ENCODE measurements at regions not wholly inside any gene's neighbourhood (a gene's known extent, or its start where the extent isn't known, plus 50 kb on each side); places are given as distances from the start of the nearest gene placed in this dataset.
A peak's percentile ranks its signal among the peaks of the same experiment; 100 is the strongest.

- no peak overlapping the region for H3K27ac ChIP-seq (ENCODE audit: low read depth, low read length)
- Mint-ChIP-seq H3K36me3 (no peaks in the 10 kb centered on the region), H3K4me3 (no peak overlapping the region), H3K27ac (no peak overlapping the region), H3K27me3 (peaks cover 9 to 18% of the 10 kb centered on the region in 2 donors), H3K9me3 (peaks cover 0 to 6% (median 2%) of the 10 kb centered on the region in 5 donors), H3K4me1 (no peaks in the 10 kb centered on the region)
- no peaks in the 10 kb centered on the region for H3K9me3 ChIP-seq (ENCODE audit: low read length)
- H3K4me1 ChIP-seq (ENCODE audit: insufficient read depth, low read length) = no peaks in the 10 kb centered on the region
- ChIA-PET POLR2A (no interaction called here), CTCF (no interaction called here)
- no peak overlapping the region for H3K4me3 ChIP-seq (ENCODE audit: low read length)
- DNase-seq = no peak
- no peaks in the 10 kb centered on the region for H3K27me3 ChIP-seq (ENCODE audit: insufficient read depth, low read length, poor library complexity, severe bottlenecking)
- H3K36me3 ChIP-seq (ENCODE audit: insufficient read depth, low read length) = no peaks in the 10 kb centered on the region
Measured at GRCh38 chr9:79384501-79384900, 187.3 kb upstream of the TLE4 start.

- no peaks in the 10 kb centered on the region for H3K4me1 ChIP-seq (ENCODE audit: insufficient read depth, low read length)
- H3K27me3 ChIP-seq (ENCODE audit: insufficient read depth, low read length, poor library complexity, severe bottlenecking) = no peaks in the 10 kb centered on the region
- H3K36me3 ChIP-seq (ENCODE audit: insufficient read depth, low read length) = no peaks in the 10 kb centered on the region
- Mint-ChIP-seq H3K27me3 (peaks cover 11 to 34% of the 10 kb centered on the region in 2 donors), H3K4me1 (no peaks in the 10 kb centered on the region), H3K9me3 (peaks cover 0 to 5% (median 0%) of the 10 kb centered on the region in 5 donors), H3K27ac (no peak overlapping the region), H3K36me3 (no peaks in the 10 kb centered on the region), H3K4me3 (no peak overlapping the region)
- ChIA-PET CTCF (interaction anchor here (0.8 kb wide), 1 partner anchor 12 kb away, joined by 4 read pairs; no protein-coding TSS in a partner anchor), POLR2A (no interaction called here)
- no peak overlapping the region for H3K4me3 ChIP-seq (ENCODE audit: low read length)
- no peak overlapping the region for H3K27ac ChIP-seq (ENCODE audit: low read depth, low read length)
- no peak for DNase-seq
- no peaks in the 10 kb centered on the region for H3K9me3 ChIP-seq (ENCODE audit: low read length)
Measured at GRCh38 chr9:79387101-79387835, 184.5 kb upstream of the TLE4 start.

- no peaks in the 10 kb centered on the region for H3K9me3 ChIP-seq (ENCODE audit: low read length)
- no peaks in the 10 kb centered on the region for H3K27me3 ChIP-seq (ENCODE audit: insufficient read depth, low read length, poor library complexity, severe bottlenecking)
- no peaks in the 10 kb centered on the region for H3K9me3 Mint-ChIP-seq
- H3K27ac ChIP-seq (ENCODE audit: low read depth, low read length) = no peak overlapping the region
- no peaks in the 10 kb centered on the region for H3K36me3 ChIP-seq (ENCODE audit: insufficient read depth, low read length)
- H3K4me3 ChIP-seq (ENCODE audit: low read length) = no peak overlapping the region
- H3K4me1 ChIP-seq (ENCODE audit: insufficient read depth, low read length) = no peaks in the 10 kb centered on the region
- peaks cover 7 to 39% of the 10 kb centered on the region in 2 donors for H3K27me3 Mint-ChIP-seq
- ChIA-PET POLR2A (no interaction called here), CTCF (no interaction called here)
- H3K4me1 Mint-ChIP-seq = no peaks in the 10 kb centered on the region
- no peak overlapping the region for H3K4me3 Mint-ChIP-seq
- H3K27ac Mint-ChIP-seq = no peak overlapping the region
- DNase-seq = no peak
- no peaks in the 10 kb centered on the region for H3K36me3 Mint-ChIP-seq
Measured at GRCh38 chr9:79390077-79390698, 181.6 kb upstream of the TLE4 start.

- Histone ChIP-seq H3K4me1 (ENCODE audit: insufficient read depth, low read length) (no peaks in the 10 kb centered on the region), H3K9me3 (ENCODE audit: low read length) (no peaks in the 10 kb centered on the region), H3K27ac (ENCODE audit: low read depth, low read length) (no peak overlapping the region), H3K36me3 (ENCODE audit: insufficient read depth, low read length) (no peaks in the 10 kb centered on the region), H3K27me3 (ENCODE audit: insufficient read depth, low read length, poor library complexity, severe bottlenecking) (no peaks in the 10 kb centered on the region), H3K4me3 (ENCODE audit: low read length) (no peak overlapping the region)
- Mint-ChIP-seq H3K36me3 (no peaks in the 10 kb centered on the region), H3K9me3 (no peaks in the 10 kb centered on the region), H3K4me3 (no peak overlapping the region), H3K27me3 (peaks cover 7 to 39% of the 10 kb centered on the region in 2 donors), H3K27ac (no peak overlapping the region), H3K4me1 (no peaks in the 10 kb centered on the region)
- POLR2A ChIA-PET = no interaction called here
- CTCF ChIA-PET = no interaction called here
- DNase-seq = no peak
Measured at GRCh38 chr9:79390781-79391770, 180.7 kb upstream of the TLE4 start.

DNA sequence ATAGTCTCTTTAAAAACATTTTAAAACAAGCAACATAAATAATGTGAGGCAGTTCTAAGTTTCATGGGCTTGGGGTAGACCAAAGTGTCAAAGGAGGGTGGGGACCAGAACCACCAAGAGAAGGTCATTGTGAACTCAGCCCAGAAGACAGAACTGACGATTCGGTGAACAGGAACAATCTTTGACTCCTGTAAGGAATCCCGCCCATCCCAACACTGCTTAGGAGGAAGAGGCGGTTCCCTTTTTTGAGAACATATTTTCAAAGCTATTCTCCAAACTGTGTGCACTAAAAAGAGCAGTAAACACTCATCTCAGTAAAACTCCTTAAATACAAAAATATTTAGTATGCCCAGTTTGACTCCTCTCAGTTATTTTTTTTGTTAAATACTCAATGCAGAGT, 176.5 kb upstream of the TLE4 start:
- ChIA-PET POLR2A (no interaction called here), CTCF (no interaction called here)
- DNase-seq = no peak
- Histone ChIP-seq H3K4me1 (ENCODE audit: insufficient read depth, low read length) (no peaks in the 10 kb centered on the region), H3K27me3 (ENCODE audit: insufficient read depth, low read length, poor library complexity, severe bottlenecking) (no peaks in the 10 kb centered on the region), H3K27ac (ENCODE audit: low read depth, low read length) (no peak overlapping the region), H3K36me3 (ENCODE audit: insufficient read depth, low read length) (no peaks in the 10 kb centered on the region), H3K9me3 (ENCODE audit: low read length) (no peaks in the 10 kb centered on the region), H3K4me3 (ENCODE audit: low read length) (no peak overlapping the region)
- no peaks in the 10 kb centered on the region for H3K9me3 Mint-ChIP-seq
- no peaks in the 10 kb centered on the region for H3K4me1 Mint-ChIP-seq
- H3K27me3 Mint-ChIP-seq = peaks cover 2 to 20% of the 10 kb centered on the region in 2 donors
- no peaks in the 10 kb centered on the region for H3K36me3 Mint-ChIP-seq
- no peak overlapping the region for H3K4me3 Mint-ChIP-seq
- H3K27ac Mint-ChIP-seq = no peak overlapping the region

GRCh38 chr9:79395755-79396154, 176.0 kb upstream of the TLE4 start:
- no peak overlapping the region for H3K4me3 ChIP-seq (ENCODE audit: low read length)
- DNase-seq = no peak
- ChIA-PET CTCF (no interaction called here), POLR2A (no interaction called here)
- H3K36me3 ChIP-seq (ENCODE audit: insufficient read depth, low read length) = no peaks in the 10 kb centered on the region
- Mint-ChIP-seq H3K27ac (no peak overlapping the region), H3K27me3 (peaks cover 0 to 15% of the 10 kb centered on the region in 2 donors), H3K4me3 (no peak overlapping the region), H3K4me1 (no peaks in the 10 kb centered on the region), H3K9me3 (no peaks in the 10 kb centered on the region), H3K36me3 (no peaks in the 10 kb centered on the region)
- no peaks in the 10 kb centered on the region for H3K27me3 ChIP-seq (ENCODE audit: insufficient read depth, low read length, poor library complexity, severe bottlenecking)
- no peak overlapping the region for H3K27ac ChIP-seq (ENCODE audit: low read depth, low read length)
- H3K9me3 ChIP-seq (ENCODE audit: low read length) = no peaks in the 10 kb centered on the region
- no peaks in the 10 kb centered on the region for H3K4me1 ChIP-seq (ENCODE audit: insufficient read depth, low read length)

DNA sequence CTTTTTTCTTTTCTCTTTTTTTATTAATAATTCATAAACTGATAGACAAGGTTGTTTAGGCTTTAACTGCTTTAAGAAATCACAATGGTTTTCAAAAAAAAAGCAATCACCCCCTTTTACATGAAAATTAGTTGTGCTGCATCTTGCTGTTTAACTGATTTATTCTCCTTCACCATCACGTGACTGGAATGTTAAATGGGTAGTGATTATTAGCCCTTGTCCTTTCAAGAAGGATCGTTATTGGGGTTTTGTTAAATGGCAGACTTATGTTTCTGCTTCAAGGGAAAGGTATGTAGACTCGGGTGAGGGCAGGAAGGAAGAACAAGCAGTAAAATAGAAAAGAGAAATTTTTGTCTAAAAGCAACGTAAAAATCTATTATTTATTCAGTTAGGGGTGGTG, 175.6 kb upstream of the TLE4 start:
- Histone ChIP-seq H3K4me1 (ENCODE audit: insufficient read depth, low read length) (no peaks in the 10 kb centered on the region), H3K36me3 (ENCODE audit: insufficient read depth, low read length) (no peaks in the 10 kb centered on the region), H3K4me3 (ENCODE audit: low read length) (no peak overlapping the region), H3K27me3 (ENCODE audit: insufficient read depth, low read length, poor library complexity, severe bottlenecking) (no peaks in the 10 kb centered on the region), H3K27ac (ENCODE audit: low read depth, low read length) (no peak overlapping the region), H3K9me3 (ENCODE audit: low read length) (no peaks in the 10 kb centered on the region)
- no peak overlapping the region for H3K4me3 Mint-ChIP-seq
- H3K27ac Mint-ChIP-seq = no peak overlapping the region
- no peaks in the 10 kb centered on the region for H3K4me1 Mint-ChIP-seq
- no peaks in the 10 kb centered on the region for H3K36me3 Mint-ChIP-seq
- no peak for DNase-seq
- CTCF ChIA-PET = no interaction called here
- POLR2A ChIA-PET = no interaction called here
- no peaks in the 10 kb centered on the region for H3K9me3 Mint-ChIP-seq
- peaks cover 0 to 12% of the 10 kb centered on the region in 2 donors for H3K27me3 Mint-ChIP-seq

DNA sequence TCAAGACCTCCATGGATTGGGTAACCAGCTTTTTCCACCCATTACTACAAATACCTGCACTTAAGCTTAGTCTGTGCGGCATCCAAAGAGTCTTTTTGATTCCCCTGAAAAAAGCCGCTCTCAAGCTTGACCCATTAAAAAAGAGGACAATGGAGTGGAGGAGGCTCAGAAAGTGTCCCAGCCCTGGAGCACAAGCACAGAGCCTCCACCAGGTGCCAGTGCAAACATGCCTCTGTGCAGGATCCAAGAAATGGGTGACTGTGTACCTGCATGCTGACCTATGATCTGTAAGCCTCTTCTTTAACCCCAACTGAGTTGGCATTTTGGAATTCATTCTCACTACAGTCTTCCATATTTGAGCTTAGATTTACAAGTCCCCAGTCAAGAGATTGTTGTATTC, 168.3 kb upstream of the TLE4 start:
- POLR2A ChIA-PET = no interaction called here
- peak in 1 of 5 donors; percentile 8 for DNase-seq
- Histone ChIP-seq H3K27me3 (ENCODE audit: insufficient read depth, low read length, poor library complexity, severe bottlenecking) (no peaks in the 10 kb centered on the region), H3K36me3 (ENCODE audit: insufficient read depth, low read length) (no peaks in the 10 kb centered on the region), H3K4me3 (ENCODE audit: low read length) (no peak overlapping the region), H3K4me1 (ENCODE audit: insufficient read depth, low read length) (no peaks in the 10 kb centered on the region), H3K9me3 (ENCODE audit: low read length) (no peaks in the 10 kb centered on the region), H3K27ac (ENCODE audit: low read depth, low read length) (no peak overlapping the region)
- no peak overlapping the region for H3K27ac Mint-ChIP-seq
- CTCF ChIA-PET = interaction anchor here (1.1 to 1.6 kb wide), 2 partner anchors 9 to 771 kb away, joined by 4 read pairs; no protein-coding TSS in a partner anchor
- no peak overlapping the region for H3K4me3 Mint-ChIP-seq
- H3K4me1 Mint-ChIP-seq = no peaks in the 10 kb centered on the region
- H3K9me3 Mint-ChIP-seq = no peaks in the 10 kb centered on the region
- H3K27me3 Mint-ChIP-seq = no peaks in the 10 kb centered on the region
- no peaks in the 10 kb centered on the region for H3K36me3 Mint-ChIP-seq
